ENCODE measurements at regions not wholly inside any gene's neighbourhood (a gene's known extent, or its start where the extent isn't known, plus 50 kb on each side); places are given as distances from the start of the nearest gene placed in this dataset.
"Not testable (repeated sequence)": the region's sequence is repeated elsewhere in the genome, so short reads cannot be mapped to it uniquely, and the experiment has no call there.

DNA sequence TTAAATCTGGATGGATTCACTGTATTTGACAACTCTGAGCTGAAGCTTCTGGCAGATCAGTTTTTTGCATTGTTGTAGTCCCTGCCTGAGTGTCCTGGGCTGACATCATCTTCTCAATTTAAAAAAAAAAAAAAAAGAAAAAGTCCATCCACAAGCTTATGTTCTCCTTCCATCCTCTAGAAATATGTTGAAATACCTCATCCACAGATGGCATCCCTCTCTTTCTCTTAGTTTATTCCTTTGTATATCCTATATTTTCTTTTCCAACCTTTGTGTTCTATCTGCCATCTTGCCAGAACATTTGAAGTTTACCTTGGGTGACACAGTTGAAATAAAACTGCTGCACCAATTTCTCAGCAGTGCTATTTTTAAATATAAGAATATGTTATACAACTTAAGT lies 184.4 kb upstream of the PKN2 start:
- no peak overlapping the region for H3K4me3 ChIP-seq (ENCODE audit: low read depth, poor library complexity, severe bottlenecking)
- intact Hi-C loops (cut with DNase I; ENCODE audit: low total_unique reads) = no loop called here
- TF ChIP-seq POLR2A (IDR thresholded peaks at IDR 0.05) = no peak
- TF ChIP-seq CTCF (IDR thresholded peaks at IDR 0.05) = no peak
- DNase-seq (ENCODE audit: low spot score in 2 of 2) = no peak

DNA sequence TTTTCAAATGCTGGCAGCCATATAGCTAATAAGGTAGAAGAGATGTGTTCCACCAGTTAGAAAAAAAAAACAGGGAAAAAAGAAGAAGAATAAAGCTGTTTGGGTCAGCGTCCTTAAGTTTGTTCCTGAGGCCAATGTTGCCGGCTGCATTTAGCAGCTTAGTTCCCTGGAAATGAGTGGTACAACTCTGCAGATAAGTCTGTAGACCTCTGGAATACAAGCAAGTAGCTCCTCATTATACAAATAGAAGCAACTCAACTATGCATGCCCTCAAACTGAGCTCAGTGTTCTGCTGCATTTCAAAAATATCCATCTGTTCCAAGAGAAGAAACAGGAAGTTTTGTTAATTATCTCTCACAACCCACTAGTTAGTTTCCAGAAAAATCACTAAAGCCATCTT lies 181.2 kb upstream of the PKN2 start:
- WGBS, 2 donors = 79 to 81% methylated on average over 2 of the region's 2 CpGs
- TF ChIP-seq POLR2A (IDR thresholded peaks at IDR 0.05) = no peak
- no peak for TF ChIP-seq CTCF (IDR thresholded peaks at IDR 0.05)

DNA sequence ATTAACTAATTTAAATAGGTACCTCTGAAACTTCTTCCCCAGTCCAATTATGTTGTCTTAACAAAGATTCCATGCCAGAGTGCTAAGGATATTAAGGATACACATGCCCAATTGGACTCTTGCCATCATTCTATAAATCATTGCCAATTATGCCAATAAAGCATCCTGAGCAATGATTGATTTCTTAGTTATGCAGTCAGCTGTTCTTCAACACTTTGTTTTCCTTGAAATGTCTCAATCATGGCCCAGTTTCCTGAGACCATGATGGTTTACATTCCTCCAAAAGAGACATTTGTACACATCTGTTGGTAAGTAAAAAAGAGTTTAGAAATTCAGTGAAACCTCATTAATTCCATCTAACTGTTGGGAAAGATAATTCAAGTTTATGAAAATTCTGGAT lies 180.4 kb upstream of the PKN2 start:
- no peak for TF ChIP-seq POLR2A (IDR thresholded peaks at IDR 0.05)
- no peak for TF ChIP-seq CTCF (IDR thresholded peaks at IDR 0.05)
- no peak for DNase-seq (ENCODE audit: low spot score in 2 of 2)
- H3K4me3 ChIP-seq (ENCODE audit: low read depth, poor library complexity, severe bottlenecking) = no peak overlapping the region
- intact Hi-C loops (cut with DNase I; ENCODE audit: low total_unique reads) = no loop called here

More for the DNA sequence above, 181.2 kb upstream of the PKN2 start:
- no peak for DNase-seq (ENCODE audit: low spot score in 2 of 2)
- intact Hi-C loops (cut with DNase I; ENCODE audit: low total_unique reads) = no loop called here
- H3K4me3 ChIP-seq (ENCODE audit: low read depth, poor library complexity, severe bottlenecking) = no peak overlapping the region

DNA sequence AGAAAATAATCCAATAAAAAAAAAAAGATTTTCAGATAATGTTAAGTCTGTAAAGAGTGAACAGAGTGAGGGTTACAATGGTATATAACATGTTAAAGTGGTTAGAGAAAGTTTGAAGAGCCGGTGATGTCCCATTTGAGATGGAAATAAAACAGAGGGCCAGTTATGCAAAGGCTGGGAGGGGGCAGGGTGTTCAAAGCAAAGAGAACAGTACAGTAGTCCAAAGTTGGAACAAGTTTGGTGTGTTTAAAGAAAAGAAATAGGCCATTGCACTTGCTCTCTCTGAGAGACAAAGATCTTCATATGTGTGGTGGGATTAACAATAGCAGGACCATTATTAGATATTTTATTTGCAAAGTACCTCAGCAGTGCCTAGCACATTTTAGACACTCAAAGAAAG lies 179.5 kb upstream of the PKN2 start:
- WGBS, 2 donors = 74 to 77% methylated on average over 1 of the region's 1 CpG
- no peak overlapping the region for H3K4me3 ChIP-seq (ENCODE audit: low read depth, poor library complexity, severe bottlenecking)
- no peak for DNase-seq (ENCODE audit: low spot score in 2 of 2)
- TF ChIP-seq CTCF (IDR thresholded peaks at IDR 0.05) (no peak), POLR2A (IDR thresholded peaks at IDR 0.05) (no peak)
- intact Hi-C loops (cut with DNase I; ENCODE audit: low total_unique reads) = no loop called here

- 34 to 67% methylated on average over 3 of the region's 3 CpGs for WGBS, 2 donors
- H3K4me3 ChIP-seq (ENCODE audit: low read depth, poor library complexity, severe bottlenecking) = no peak overlapping the region
- no peak for DNase-seq (ENCODE audit: low spot score in 2 of 2)
- intact Hi-C loops (cut with DNase I; ENCODE audit: low total_unique reads) = no loop called here
- no peak for TF ChIP-seq CTCF (IDR thresholded peaks at IDR 0.05)
- no peak for TF ChIP-seq POLR2A (IDR thresholded peaks at IDR 0.05)
Observed at GRCh38 chr1:88509379-88509778, 174.7 kb upstream of the PKN2 start.

- intact Hi-C loops (cut with DNase I; ENCODE audit: low total_unique reads) = no loop called here
- DNase-seq (ENCODE audit: low spot score in 2 of 2) = no peak
- H3K4me3 ChIP-seq (ENCODE audit: low read depth, poor library complexity, severe bottlenecking) = no peak overlapping the region
- WGBS, 2 donors = 71 to 81% methylated on average over 1 of the region's 1 CpG
- TF ChIP-seq CTCF (IDR thresholded peaks at IDR 0.05) (no peak), POLR2A (IDR thresholded peaks at IDR 0.05) (no peak)
Observed at GRCh38 chr1:88514544-88515060, 169.5 kb upstream of the PKN2 start.

DNA sequence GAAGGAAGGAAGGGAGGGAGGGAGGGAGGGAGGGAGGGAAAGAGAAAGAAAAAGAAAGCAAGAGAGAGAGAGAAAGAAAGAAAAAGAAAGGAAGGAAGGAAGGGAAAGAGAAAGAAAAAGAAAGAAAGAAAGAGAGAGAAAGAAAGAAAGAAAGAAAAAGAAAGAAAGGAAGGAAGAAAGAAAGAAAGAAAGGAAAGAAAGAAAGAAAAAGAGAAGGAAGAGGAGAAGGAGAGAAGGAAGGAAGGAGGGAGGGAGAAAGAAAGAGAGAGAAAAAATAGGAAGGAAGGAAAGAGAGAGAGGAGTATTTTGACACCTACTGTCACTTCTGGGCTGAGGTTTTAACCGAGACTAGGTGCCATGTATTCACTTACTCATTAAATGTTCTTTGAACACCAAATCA lies 166.6 kb upstream of the PKN2 start:
- WGBS, 2 donors = 86 to 94% methylated on average over 1 of the region's 1 CpG
- DNase-seq (ENCODE audit: low spot score in 2 of 2); H3K4me3 ChIP-seq (ENCODE audit: low read depth, poor library complexity, severe bottlenecking); intact Hi-C loops (cut with DNase I; ENCODE audit: low total_unique reads): not testable (repeated sequence)

Data from lower leg skin (tissue), 4 donors.